H9 (cell line): ENCODE measurements at regions not wholly inside any gene's neighbourhood (a gene's known extent, or its start where the extent isn't known, plus 50 kb on each side); places are given as distances from the start of the nearest gene placed in this dataset.

Experiments
- DNase-seq: peaks from one replicate; pipeline ENCODE4 v3.0.0-alpha.2; 2017
- H2AFZ ChIP-seq: one replicate; pipeline ENCODE4 v1.6.1; 2013; ENCODE audit warnings: mild to moderate bottlenecking, low read length, control low read depth, moderate library complexity
- H2AK5ac ChIP-seq: 2 replicates; pipeline ENCODE4 v1.6.1; 2013; ENCODE audit warnings: low read length, control low read depth, mixed read lengths; ENCODE audit not compliant: insufficient read length
- H2BK120ac ChIP-seq: one replicate; pipeline ENCODE4 v1.6.1; 2013; ENCODE audit warnings: low read depth, mild to moderate bottlenecking, low read length, control low read depth, inconsistent platforms; ENCODE audit not compliant: poor library complexity, severe bottlenecking
- H2BK12ac ChIP-seq: 2 replicates; pipeline ENCODE4 v1.6.1; 2013; ENCODE audit warnings: low read length, control low read depth, mixed read lengths, low read depth; ENCODE audit not compliant: insufficient read length
- H2BK15ac ChIP-seq: 2 replicates; pipeline ENCODE4 v1.6.1; 2013; ENCODE audit warnings: low read depth, low read length, control low read depth
- H2BK20ac ChIP-seq: one replicate; pipeline ENCODE4 v1.6.1; 2013; ENCODE audit warnings: low read depth, mild to moderate bottlenecking, low read length, control low read depth, inconsistent platforms; ENCODE audit not compliant: poor library complexity, severe bottlenecking
- H2BK5ac ChIP-seq: 2 replicates; pipeline ENCODE4 v1.6.1; 2013; ENCODE audit warnings: low read length, control low read depth, mixed read lengths; ENCODE audit not compliant: insufficient read length
- H3K14ac ChIP-seq: 2 replicates; pipeline ENCODE4 v1.6.1; 2013; ENCODE audit warnings: low read length, control low read depth; ENCODE audit not compliant: insufficient read depth
- H3K18ac ChIP-seq: 2 replicates; pipeline ENCODE4 v1.6.1; 2013; ENCODE audit warnings: low read depth, mild to moderate bottlenecking, mixed read lengths, low read length, control low read depth; ENCODE audit not compliant: insufficient read length
- H3K23ac ChIP-seq: 2 replicates; pipeline ENCODE4 v1.6.1; 2013; ENCODE audit warnings: low read length, control low read depth, mixed read lengths, low read depth; ENCODE audit not compliant: insufficient read length
- H3K23me2 ChIP-seq: 2 replicates; pipeline ENCODE4 v1.6.1; 2013; ENCODE audit warnings: low read depth, mild to moderate bottlenecking, mixed read lengths, low read length, control low read depth; ENCODE audit not compliant: insufficient read length, poor library complexity, severe bottlenecking
- H3K27ac ChIP-seq: 2 replicates; pipeline ENCODE4 v1.5.1; 2013; ENCODE audit warnings: low read length, control low read depth, mixed read lengths, low read depth; ENCODE audit not compliant: insufficient read length
- H3K27me3 ChIP-seq: 2 replicates; pipeline ENCODE4 v1.6.1; 2013; ENCODE audit warnings: low read length, control low read depth, inconsistent platforms; ENCODE audit not compliant: insufficient read depth
- H3K4ac ChIP-seq: 2 replicates; pipeline ENCODE4 v1.6.1; 2013; ENCODE audit warnings: low read depth, mild to moderate bottlenecking, control low read depth, inconsistent platforms, low read length, moderate library complexity
- H3K4me1 ChIP-seq: 2 replicates; pipeline ENCODE4 v1.6.1; 2013; ENCODE audit warnings: low read length, control low read depth, inconsistent platforms; ENCODE audit not compliant: insufficient read depth
- H3K4me2 ChIP-seq: 2 replicates; pipeline ENCODE4 v1.6.1; 2013; ENCODE audit warnings: low read length, control low read depth, mixed read lengths; ENCODE audit not compliant: insufficient read length, insufficient read depth
- H3K56ac ChIP-seq: 2 replicates; pipeline ENCODE4 v1.6.1; 2013; ENCODE audit warnings: low read depth, mild to moderate bottlenecking, mixed read lengths, low read length, control low read depth; ENCODE audit not compliant: insufficient read length
- H3K79me1 ChIP-seq: 2 replicates; pipeline ENCODE4 v1.6.1; 2013; ENCODE audit warnings: low read depth, mild to moderate bottlenecking, moderate library complexity, low read length, control low read depth, inconsistent platforms; ENCODE audit not compliant: insufficient read depth, poor library complexity, severe bottlenecking
- H3K79me2 ChIP-seq: 2 replicates; pipeline ENCODE4 v1.6.1; 2013; ENCODE audit warnings: low read length, control low read depth, inconsistent platforms; ENCODE audit not compliant: insufficient read depth
- H3K9ac ChIP-seq: 2 replicates; pipeline ENCODE4 v1.6.1; 2013; ENCODE audit warnings: low read length, control low read depth, mixed read lengths; ENCODE audit not compliant: insufficient read length; ENCODE audit errors: extremely low read depth
- H3K9me3 ChIP-seq: one replicate; pipeline ENCODE4 v1.6.1; 2013; ENCODE audit warnings: low read depth, low read length, inconsistent platforms; ENCODE audit not compliant: control insufficient read depth
- H3T11ph ChIP-seq: one replicate; pipeline ENCODE4 v1.6.1; 2013; ENCODE audit warnings: mild to moderate bottlenecking, low read length, control low read depth, inconsistent platforms
- H4K20me1 ChIP-seq: one replicate; pipeline ENCODE4 v1.6.1; 2013; ENCODE audit not compliant: control insufficient read depth, insufficient read length, insufficient read depth
- H4K5ac ChIP-seq: 2 replicates; pipeline ENCODE4 v1.6.1; 2013; ENCODE audit warnings: low read depth, mild to moderate bottlenecking, mixed read lengths, low read length, control low read depth; ENCODE audit not compliant: insufficient read length
- H4K8ac ChIP-seq: replicated peaks from 2 replicates; pipeline ENCODE4 v1.6.1; 2013; ENCODE audit warnings: low read length, control low read depth, mixed read lengths, low read depth; ENCODE audit not compliant: insufficient read length
- H4K91ac ChIP-seq: 2 replicates; pipeline ENCODE4 v1.6.1; 2013; ENCODE audit warnings: low read depth, mild to moderate bottlenecking, moderate library complexity, mixed read lengths, low read length, control low read depth; ENCODE audit not compliant: insufficient read length
- H3K27ac Mint-ChIP-seq, 3 experiments: 2 replicates in 2 of 3; 3 replicates in 1 of 3; pipeline ENCODE4 v1.8.0; 2020 to 2021; ENCODE audit warnings: mixed read lengths in 3 of 3, mild to moderate bottlenecking in 1 of 3, moderate library complexity in 1 of 3
- H3K27me3 Mint-ChIP-seq: 2 replicates; pipeline ENCODE4 v1.8.0; 2021; ENCODE audit warnings: low read depth, mild to moderate bottlenecking, moderate library complexity, mixed read lengths
- H3K36me3 Mint-ChIP-seq, 3 experiments: 2 replicates in 2 of 3; 3 replicates in 1 of 3; pipeline ENCODE4 v1.8.0; 2020 to 2021; ENCODE audit warnings: low read depth in 3 of 3, mixed read lengths in 3 of 3; ENCODE audit not compliant: insufficient read depth in 1 of 3
- H3K4me1 Mint-ChIP-seq, 2 experiments: 2 replicates each; pipeline ENCODE4 v1.8.0; 2020; ENCODE audit warnings: mixed read lengths in 2 of 2
- H3K4me3 Mint-ChIP-seq, 2 experiments: 2 replicates in 1 of 2; 3 replicates in 1 of 2; pipeline ENCODE4 v1.8.0; 2020 to 2021; ENCODE audit warnings: mild to moderate bottlenecking in 2 of 2, mixed read lengths in 2 of 2, moderate library complexity in 1 of 2
- H3K9me3 Mint-ChIP-seq, 2 experiments: 2 replicates in 1 of 2; 3 replicates in 1 of 2; pipeline ENCODE4 v1.8.0; 2020; ENCODE audit warnings: mild to moderate bottlenecking in 2 of 2, mixed read lengths in 2 of 2, moderate library complexity in 1 of 2
- CTCF ChIP-seq: fragments of 200-600 bp; sonication (generic); conservative IDR thresholded peaks from 3 replicates; pipeline ENCODE4 v1.8.0; 2021; ENCODE audit warnings: antibody characterized with exemption, mild to moderate bottlenecking
- WGBS: extraction: QIAGEN DNeasy Blood & Tissue Kit; methylation state at CpG from one replicate; pipeline ENCODE4 v1.1.7; 2013; ENCODE audit warnings: missing lambda C conversion rate, low lambda C conversion rate, mixed read lengths; ENCODE audit not compliant: insufficient read length; ENCODE audit errors: extremely low coverage; 5-methylcytosine and 5-hydroxymethylcytosine counted together

DNA sequence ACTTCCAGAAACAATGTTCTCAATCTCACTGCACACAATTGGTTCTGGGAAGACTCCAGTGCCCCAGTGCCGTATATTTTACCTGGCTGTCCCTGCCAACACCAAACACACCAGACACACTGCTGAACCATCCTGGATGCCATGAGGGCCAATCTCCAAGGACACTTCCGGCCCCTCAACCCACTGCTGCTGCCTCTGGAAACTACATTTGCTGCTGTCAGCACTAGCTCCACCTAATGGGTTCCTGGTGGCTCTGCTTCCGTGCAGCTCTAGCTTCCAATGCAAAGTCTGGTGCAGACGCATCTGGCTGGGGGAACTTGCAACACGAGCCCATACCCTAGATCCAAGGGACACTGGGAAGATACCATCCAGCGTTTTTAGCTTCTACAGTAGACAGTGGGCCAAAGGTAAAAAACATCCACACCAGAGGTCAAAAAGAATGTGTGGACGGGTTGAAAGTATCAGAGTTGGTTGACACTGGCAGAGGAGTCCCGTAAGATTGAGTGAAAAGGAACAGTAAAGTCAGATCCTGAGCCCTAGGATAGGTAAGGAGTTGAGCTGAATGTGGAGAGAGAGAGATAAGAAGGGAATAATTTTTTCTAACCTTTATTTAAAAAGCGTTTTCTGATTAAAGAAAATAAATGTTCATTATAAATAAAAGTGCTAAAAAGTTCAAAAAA lies 99.7 kb upstream of the KIF2A start:
- DNase-seq, result peak; percentile 81

More for the DNA sequence above, 99.7 kb upstream of the KIF2A start:
- no peak overlapping the region for H4K5ac ChIP-seq
- H2AK5ac ChIP-seq, result no peak overlapping the region
- no peak overlapping the region for H3K18ac ChIP-seq
- Mint-ChIP-seq H3K4me1 (peaks cover 11 to 17% of the 10 kb centered on the region in 2 experiments), H3K27me3 (peaks cover 3% of the 10 kb centered on the region; the same call in 1 of the 2 replicates), H3K9me3 (no peaks in the 10 kb centered on the region), H3K36me3 (no peaks in the 10 kb centered on the region), H3K27ac (no peak overlapping the region), H3K4me3 (no peak overlapping the region)
- H3T11ph ChIP-seq, result no peak overlapping the region
- TF ChIP-seq CTCF, result peak; percentile 58
- no peaks in the 10 kb centered on the region for H3K79me1 ChIP-seq
- no peak overlapping the region for H2BK12ac ChIP-seq
- H3K27me3 ChIP-seq, result no peaks in the 10 kb centered on the region
- H4K20me1 ChIP-seq, result no peaks in the 10 kb centered on the region
- H3K4me1 ChIP-seq, result peaks cover 2% of the 10 kb centered on the region; the same call in 1 of the 2 replicates
- H2BK5ac ChIP-seq, result no peak overlapping the region
- no peak overlapping the region for H2AFZ ChIP-seq
- H3K9ac ChIP-seq, result no peak overlapping the region
- no peaks in the 10 kb centered on the region for H3K9me3 ChIP-seq
- H2BK120ac ChIP-seq, result no peak overlapping the region
- WGBS, result no CpG with 5 or more reads among the region's 9 CpGs
- H3K27ac ChIP-seq, result no peak overlapping the region
- H3K14ac ChIP-seq, result no peak overlapping the region
- H4K91ac ChIP-seq, result no peak overlapping the region
- H3K79me2 ChIP-seq, result no peaks in the 10 kb centered on the region
- H3K4me2 ChIP-seq, result no peak overlapping the region
- H3K23ac ChIP-seq, result no peak overlapping the region
- no peak overlapping the region for H2BK20ac ChIP-seq
- no peak overlapping the region for H3K4ac ChIP-seq
- H2BK15ac ChIP-seq, result no peak overlapping the region
- H4K8ac ChIP-seq, result no peak overlapping the region
- no peaks in the 10 kb centered on the region for H3K23me2 ChIP-seq
- no peak overlapping the region for H3K56ac ChIP-seq
